ENCODE measurements at regions not wholly inside any gene's neighbourhood (a gene's known extent, or its start where the extent isn't known, plus 50 kb on each side); places are given as distances from the start of the nearest gene placed in this dataset.

- no peak for TF ChIP-seq CTCF (IDR thresholded peaks at IDR 0.05; ENCODE audit: extremely low read depth, missing control alignments)
- DNase-seq (ENCODE audit: low spot score), result no peak
Observed at GRCh38 chr6:67201563-67201962, 1433.5 kb upstream of the ADGRB3 start.

- DNase-seq (ENCODE audit: low spot score), result no peak
- no peak for TF ChIP-seq CTCF (IDR thresholded peaks at IDR 0.05; ENCODE audit: extremely low read depth, missing control alignments)
Observed at GRCh38 chr6:67200626-67201403, 1434.3 kb upstream of the ADGRB3 start.

- no peak for DNase-seq (ENCODE audit: low spot score)
- no peak for TF ChIP-seq CTCF (IDR thresholded peaks at IDR 0.05; ENCODE audit: extremely low read depth, missing control alignments)
Observed at GRCh38 chr6:67199425-67199824, 1435.7 kb upstream of the ADGRB3 start.

GRCh38 chr6:67190733-67191132 lies 1444.3 kb upstream of the ADGRB3 start:
- no peak for DNase-seq (ENCODE audit: low spot score)
- TF ChIP-seq CTCF (IDR thresholded peaks at IDR 0.05; ENCODE audit: extremely low read depth, missing control alignments), result no peak

GRCh38 chr6:67184405-67184804 lies 1450.7 kb upstream of the ADGRB3 start:
- TF ChIP-seq CTCF (IDR thresholded peaks at IDR 0.05; ENCODE audit: extremely low read depth, missing control alignments), result no peak
- DNase-seq (ENCODE audit: low spot score), result no peak

GRCh38 chr6:67175101-67175500 lies 1460.0 kb upstream of the ADGRB3 start:
- no peak for TF ChIP-seq CTCF (IDR thresholded peaks at IDR 0.05; ENCODE audit: extremely low read depth, missing control alignments)
- DNase-seq (ENCODE audit: low spot score), result no peak

- DNase-seq (ENCODE audit: low spot score), result no peak
- TF ChIP-seq CTCF (IDR thresholded peaks at IDR 0.05; ENCODE audit: extremely low read depth, missing control alignments), result no peak
Observed at GRCh38 chr6:67165606-67166005, 1458.6 kb upstream of the EYS start.

All from GM20000 (cell line).